ENCODE measurements at regions not wholly inside any gene's neighbourhood (a gene's known extent, or its start where the extent isn't known, plus 50 kb on each side); places are given as distances from the start of the nearest gene placed in this dataset.

DNA sequence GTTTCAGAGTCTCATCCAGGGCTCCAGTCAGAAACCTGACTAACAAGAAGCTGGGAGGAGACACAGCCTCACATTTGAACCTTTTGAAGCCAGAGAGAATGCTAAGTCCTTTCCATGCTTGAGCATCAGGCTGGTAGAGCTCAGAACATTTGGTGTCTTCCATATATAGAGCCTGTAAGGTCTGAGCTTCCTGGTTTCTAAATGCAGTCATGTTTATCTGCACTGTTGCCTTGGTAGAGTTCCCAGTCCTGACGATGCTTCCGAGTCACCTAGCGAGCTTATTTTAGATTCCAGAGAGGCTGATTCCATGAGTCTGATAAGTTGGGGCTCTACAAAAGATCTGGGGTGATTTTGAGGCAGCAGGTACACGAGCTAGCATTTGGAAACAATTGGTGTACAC lies 68.4 kb upstream of the SORL1 start:
- Histone ChIP-seq H3K36me3 (no peaks in the 10 kb centered on the region), H3K27ac (no peak overlapping the region), H3K4me1 (no peaks in the 10 kb centered on the region), H3K9me3 (no peaks in the 10 kb centered on the region), H3K4me3 (no peak overlapping the region), H3K27me3 (no peaks in the 10 kb centered on the region)
- TF ChIP-seq POLR2A (IDR thresholded peaks at IDR 0.05), result no peak
- TF ChIP-seq, protein P1, sequence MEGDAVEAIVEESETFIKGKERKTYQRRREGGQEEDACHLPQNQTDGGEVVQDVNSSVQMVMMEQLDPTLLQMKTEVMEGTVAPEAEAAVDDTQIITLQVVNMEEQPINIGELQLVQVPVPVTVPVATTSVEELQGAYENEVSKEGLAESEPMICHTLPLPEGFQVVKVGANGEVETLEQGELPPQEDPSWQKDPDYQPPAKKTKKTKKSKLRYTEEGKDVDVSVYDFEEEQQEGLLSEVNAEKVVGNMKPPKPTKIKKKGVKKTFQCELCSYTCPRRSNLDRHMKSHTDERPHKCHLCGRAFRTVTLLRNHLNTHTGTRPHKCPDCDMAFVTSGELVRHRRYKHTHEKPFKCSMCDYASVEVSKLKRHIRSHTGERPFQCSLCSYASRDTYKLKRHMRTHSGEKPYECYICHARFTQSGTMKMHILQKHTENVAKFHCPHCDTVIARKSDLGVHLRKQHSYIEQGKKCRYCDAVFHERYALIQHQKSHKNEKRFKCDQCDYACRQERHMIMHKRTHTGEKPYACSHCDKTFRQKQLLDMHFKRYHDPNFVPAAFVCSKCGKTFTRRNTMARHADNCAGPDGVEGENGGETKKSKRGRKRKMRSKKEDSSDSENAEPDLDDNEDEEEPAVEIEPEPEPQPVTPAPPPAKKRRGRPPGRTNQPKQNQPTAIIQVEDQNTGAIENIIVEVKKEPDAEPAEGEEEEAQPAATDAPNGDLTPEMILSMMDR (IDR thresholded peaks at IDR 0.05), result no peak
- DNase-seq, result no peak
- intact Hi-C loops (cut with DNase I; ENCODE audit: low total_unique reads), result no loop called here

DNA sequence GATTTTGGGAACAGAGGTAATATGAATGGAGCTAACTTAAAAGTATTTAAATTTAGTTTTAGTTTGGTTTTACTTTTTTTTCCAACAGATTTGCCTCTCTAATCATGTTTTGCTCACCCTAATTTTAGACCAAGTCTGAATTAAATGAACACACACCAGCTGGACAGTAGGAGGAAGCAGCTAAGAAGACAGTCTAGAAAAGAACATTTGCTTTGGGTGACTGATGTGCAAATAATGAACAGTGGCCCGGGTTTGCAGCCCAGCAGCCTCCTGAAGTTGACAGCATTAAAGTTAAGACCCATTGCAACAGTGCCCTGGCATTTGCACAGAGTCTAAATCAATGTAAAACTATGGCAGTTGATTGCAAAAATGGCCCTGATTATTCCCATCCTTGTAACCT lies 66.4 kb upstream of the SORL1 start:
- DNase-seq, result no peak
- TF ChIP-seq, protein P1 (IDR thresholded peaks at IDR 0.05), result no peak
- TF ChIP-seq POLR2A (IDR thresholded peaks at IDR 0.05), result no peak

More for the DNA sequence above, 66.4 kb upstream of the SORL1 start:
- H3K36me3 ChIP-seq, result no peaks in the 10 kb centered on the region
- no peaks in the 10 kb centered on the region for H3K9me3 ChIP-seq
- intact Hi-C loops (cut with DNase I; ENCODE audit: low total_unique reads), result no loop called here
- H3K27ac ChIP-seq, result no peak overlapping the region
- H3K27me3 ChIP-seq, result no peaks in the 10 kb centered on the region
- no peaks in the 10 kb centered on the region for H3K4me1 ChIP-seq
- H3K4me3 ChIP-seq, result no peak overlapping the region

Measured in uterus (tissue), 3 donors.